SU-DHL-6 (cell line): ENCODE measurements at regions not wholly inside any gene's neighbourhood (a gene's known extent, or its start where the extent isn't known, plus 50 kb on each side); places are given as distances from the start of the nearest gene placed in this dataset.

Experiments
- EZH2phosphoT487 ChIP-seq: fragments of 200-600 bp; sonication (generic), shearing (Covaris generic); conservative IDR thresholded peaks from 2 replicates; pipeline ENCODE4 v1.6.1; 2018; ENCODE audit warnings: mild to moderate bottlenecking, antibody characterized with exemption, low read length, moderate library complexity, mixed read lengths
- TF ChIP-seq, protein P1 (sequence below): fragments of 200-600 bp; sonication (generic); IDR thresholded peaks from one replicate; pipeline ENCODE4 v1.5.1; 2017; ENCODE audit warnings: antibody characterized with exemption, mild to moderate bottlenecking, low read length, moderate library complexity; ENCODE audit not compliant: insufficient read depth, poor library complexity, severe bottlenecking

DNA sequence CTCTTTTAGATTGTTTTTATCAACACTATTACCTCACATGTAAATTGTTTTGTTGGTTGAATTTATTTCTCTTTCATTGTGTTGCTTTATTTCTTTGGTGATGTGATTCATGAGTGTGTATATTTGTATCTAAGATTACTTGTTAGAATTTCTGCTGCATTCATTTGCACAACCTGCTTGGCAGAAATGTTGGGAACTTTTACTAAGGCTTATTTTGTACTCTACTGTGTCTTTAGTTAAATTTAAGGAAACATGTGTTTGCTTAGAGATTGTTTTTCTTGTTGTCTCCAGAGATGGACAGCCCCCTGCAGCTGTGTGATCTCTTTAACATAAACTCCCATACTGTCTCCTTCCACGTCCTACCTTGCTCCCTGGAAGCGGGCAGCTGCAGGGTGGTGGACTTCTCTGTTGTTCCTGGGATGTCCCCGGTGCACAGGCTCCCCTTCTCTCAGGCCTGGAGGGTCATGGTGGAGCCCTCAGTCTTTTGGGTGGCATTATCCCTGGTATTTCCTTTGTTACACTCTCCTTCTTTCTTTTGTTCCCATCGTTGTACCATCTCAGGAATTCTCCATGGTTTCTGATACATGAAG lies 212.0 kb upstream of the SPRY2 start:
- TF ChIP-seq, protein P1, sequence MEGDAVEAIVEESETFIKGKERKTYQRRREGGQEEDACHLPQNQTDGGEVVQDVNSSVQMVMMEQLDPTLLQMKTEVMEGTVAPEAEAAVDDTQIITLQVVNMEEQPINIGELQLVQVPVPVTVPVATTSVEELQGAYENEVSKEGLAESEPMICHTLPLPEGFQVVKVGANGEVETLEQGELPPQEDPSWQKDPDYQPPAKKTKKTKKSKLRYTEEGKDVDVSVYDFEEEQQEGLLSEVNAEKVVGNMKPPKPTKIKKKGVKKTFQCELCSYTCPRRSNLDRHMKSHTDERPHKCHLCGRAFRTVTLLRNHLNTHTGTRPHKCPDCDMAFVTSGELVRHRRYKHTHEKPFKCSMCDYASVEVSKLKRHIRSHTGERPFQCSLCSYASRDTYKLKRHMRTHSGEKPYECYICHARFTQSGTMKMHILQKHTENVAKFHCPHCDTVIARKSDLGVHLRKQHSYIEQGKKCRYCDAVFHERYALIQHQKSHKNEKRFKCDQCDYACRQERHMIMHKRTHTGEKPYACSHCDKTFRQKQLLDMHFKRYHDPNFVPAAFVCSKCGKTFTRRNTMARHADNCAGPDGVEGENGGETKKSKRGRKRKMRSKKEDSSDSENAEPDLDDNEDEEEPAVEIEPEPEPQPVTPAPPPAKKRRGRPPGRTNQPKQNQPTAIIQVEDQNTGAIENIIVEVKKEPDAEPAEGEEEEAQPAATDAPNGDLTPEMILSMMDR: no peak
- no peak for TF ChIP-seq EZH2phosphoT487
